ENCODE measurements at regions not wholly inside any gene's neighbourhood (a gene's known extent, or its start where the extent isn't known, plus 50 kb on each side); places are given as distances from the start of the nearest gene placed in this dataset.

GRCh38 chr4:130485371-130485770, 1389.4 kb downstream of the C4orf33 start:
- POLR2A ChIA-PET, result no interaction called here
- H3K36me3 Mint-ChIP-seq (ENCODE audit: insufficient read depth, unreplicated experiment), result no peaks in the 10 kb centered on the region

GRCh38 chr4:130486186-130486585, 1390.2 kb downstream of the C4orf33 start:
- H3K36me3 ChIP-seq (ENCODE audit: control insufficient read depth, insufficient read depth, low read length), result no peaks in the 10 kb centered on the region
- H3K4me1 ChIP-seq, result no peaks in the 10 kb centered on the region
- intact Hi-C loops (cut with micrococcal nuclease; ENCODE audit: unreplicated experiment), result no loop called here
- H3K9me3 ChIP-seq, result no peaks in the 10 kb centered on the region
- H3K27ac Mint-ChIP-seq (ENCODE audit: unreplicated experiment), result no peak overlapping the region
- H3K4me3 ChIP-seq (ENCODE audit: low read depth, low read length), result no peak overlapping the region
- no peaks in the 10 kb centered on the region for H3K36me3 Mint-ChIP-seq (ENCODE audit: insufficient read depth, unreplicated experiment)
- H3K27me3 Mint-ChIP-seq (ENCODE audit: insufficient read depth, unreplicated experiment), result no peaks in the 10 kb centered on the region
- no peaks in the 10 kb centered on the region for H3K27me3 ChIP-seq (replicated peaks; ENCODE audit: control insufficient read depth, insufficient read depth, low read length)
- no peak for DNase-seq
- BruUV-seq (replicated peaks), result no TSS peak
- CTCF ChIA-PET, result no interaction called here
- peaks cover 11% of the 10 kb centered on the region for H3K9me3 Mint-ChIP-seq (ENCODE audit: unreplicated experiment)
- H3K4me1 Mint-ChIP-seq (ENCODE audit: low read depth, unreplicated experiment), result no peaks in the 10 kb centered on the region
- no peak for TF ChIP-seq CTCF (IDR thresholded peaks at IDR 0.05; ENCODE audit: insufficient read depth in 1 of 2, low read depth in 1 of 2, low read length in 1 of 2, severe bottlenecking in 1 of 2, unreplicated experiment in 1 of 2)
- H3K4me3 Mint-ChIP-seq (ENCODE audit: unreplicated experiment), result no peak overlapping the region
- POLR2A ChIA-PET, result no interaction called here

More at GRCh38 chr4:130485371-130485770, 1389.4 kb downstream of the C4orf33 start:
- Mint-ChIP-seq H3K4me3 (ENCODE audit: unreplicated experiment) (no peak overlapping the region), H3K9me3 (ENCODE audit: unreplicated experiment) (peaks cover 8% of the 10 kb centered on the region), H3K27ac (ENCODE audit: unreplicated experiment) (no peak overlapping the region), H3K4me1 (ENCODE audit: low read depth, unreplicated experiment) (no peaks in the 10 kb centered on the region), H3K27me3 (ENCODE audit: insufficient read depth, unreplicated experiment) (no peaks in the 10 kb centered on the region)
- Histone ChIP-seq H3K4me1 (no peaks in the 10 kb centered on the region), H3K27me3 (replicated peaks; ENCODE audit: control insufficient read depth, insufficient read depth, low read length) (no peaks in the 10 kb centered on the region), H3K4me3 (ENCODE audit: low read depth, low read length) (no peak overlapping the region), H3K9me3 (no peaks in the 10 kb centered on the region), H3K36me3 (ENCODE audit: control insufficient read depth, insufficient read depth, low read length) (no peaks in the 10 kb centered on the region)
- CTCF ChIA-PET, result no interaction called here
- intact Hi-C loops (cut with micrococcal nuclease; ENCODE audit: unreplicated experiment), result no loop called here
- no peak for TF ChIP-seq CTCF (IDR thresholded peaks at IDR 0.05; ENCODE audit: insufficient read depth in 1 of 2, low read depth in 1 of 2, low read length in 1 of 2, severe bottlenecking in 1 of 2, unreplicated experiment in 1 of 2)
- no TSS peak for BruUV-seq (replicated peaks)
- no peak for DNase-seq

DNA sequence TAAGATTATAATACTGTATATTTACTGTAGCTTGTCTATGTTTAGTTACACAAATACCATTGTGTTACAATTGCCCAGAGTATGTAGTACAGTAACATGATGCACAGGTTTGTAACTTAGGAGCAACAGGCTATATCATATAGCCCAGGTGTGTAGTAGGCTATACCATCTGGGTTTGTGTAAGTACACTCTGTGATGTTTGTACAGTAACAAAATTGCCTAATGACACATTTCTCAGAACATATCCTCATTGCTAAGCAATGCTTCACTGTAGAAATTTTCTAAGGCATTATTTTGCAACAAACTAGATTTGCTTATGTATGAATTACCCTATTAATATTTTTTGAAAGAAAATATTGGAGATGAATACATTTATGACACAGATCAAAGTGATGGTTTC, 1390.9 kb downstream of the C4orf33 start:
- intact Hi-C loops (cut with micrococcal nuclease; ENCODE audit: unreplicated experiment), result no loop called here
- H3K4me1 ChIP-seq, result no peaks in the 10 kb centered on the region
- no peak for TF ChIP-seq CTCF (IDR thresholded peaks at IDR 0.05; ENCODE audit: insufficient read depth in 1 of 2, low read depth in 1 of 2, low read length in 1 of 2, severe bottlenecking in 1 of 2, unreplicated experiment in 1 of 2)
- H3K4me3 ChIP-seq (ENCODE audit: low read depth, low read length), result no peak overlapping the region
- H3K36me3 ChIP-seq (ENCODE audit: control insufficient read depth, insufficient read depth, low read length), result no peaks in the 10 kb centered on the region
- POLR2A ChIA-PET, result no interaction called here
- no peaks in the 10 kb centered on the region for H3K9me3 ChIP-seq
- DNase-seq, result no peak
- CTCF ChIA-PET, result no interaction called here
- Mint-ChIP-seq H3K36me3 (ENCODE audit: insufficient read depth, unreplicated experiment) (no peaks in the 10 kb centered on the region), H3K27me3 (ENCODE audit: insufficient read depth, unreplicated experiment) (no peaks in the 10 kb centered on the region), H3K4me1 (ENCODE audit: low read depth, unreplicated experiment) (no peaks in the 10 kb centered on the region), H3K4me3 (ENCODE audit: unreplicated experiment) (no peak overlapping the region), H3K27ac (ENCODE audit: unreplicated experiment) (no peak overlapping the region), H3K9me3 (ENCODE audit: unreplicated experiment) (peaks cover 17% of the 10 kb centered on the region)
- no peaks in the 10 kb centered on the region for H3K27me3 ChIP-seq (replicated peaks; ENCODE audit: control insufficient read depth, insufficient read depth, low read length)
- BruUV-seq (replicated peaks), result no TSS peak

Measured in Caco-2 (cell line).